ENCODE measurements at regions not wholly inside any gene's neighbourhood (a gene's known extent, or its start where the extent isn't known, plus 50 kb on each side); places are given as distances from the start of the nearest gene placed in this dataset.

DNA sequence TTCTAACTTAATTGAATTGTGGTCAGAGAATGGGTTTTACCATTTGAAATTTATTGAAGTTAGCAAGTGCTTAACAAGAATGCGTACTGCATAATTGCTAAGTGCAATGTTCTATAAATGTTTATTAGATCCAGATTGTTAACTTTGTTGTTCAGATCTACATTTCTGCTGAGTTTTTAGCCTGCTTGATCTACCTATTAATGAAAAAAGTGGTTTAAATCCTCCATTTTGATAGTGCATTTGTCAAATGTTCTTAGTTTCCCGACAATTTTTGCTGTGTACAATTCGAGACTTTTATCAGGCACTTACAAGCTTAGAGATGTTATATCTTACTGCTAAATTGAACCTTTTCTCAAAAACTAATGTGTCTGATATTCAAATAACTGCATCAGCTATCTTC is 156.4 kb upstream of the ADCY1 start:
- Histone ChIP-seq H3K36me3 (no peaks in the 10 kb centered on the region), H3K4me3 (no peak overlapping the region), H3K27ac (no peak overlapping the region), H3K4me1 (no peaks in the 10 kb centered on the region), H3K27me3 (no peaks in the 10 kb centered on the region), H3K9me3 (no peaks in the 10 kb centered on the region)
- no peak for DNase-seq (ENCODE audit: low spot score in 2 of 2)
- 75% methylated on average over 3 of the region's 3 CpGs for WGBS
- no peak for TF ChIP-seq POLR2A (IDR thresholded peaks at IDR 0.05)
- no peak for TF ChIP-seq POLR2AphosphoS5 (IDR thresholded peaks at IDR 0.05)

DNA sequence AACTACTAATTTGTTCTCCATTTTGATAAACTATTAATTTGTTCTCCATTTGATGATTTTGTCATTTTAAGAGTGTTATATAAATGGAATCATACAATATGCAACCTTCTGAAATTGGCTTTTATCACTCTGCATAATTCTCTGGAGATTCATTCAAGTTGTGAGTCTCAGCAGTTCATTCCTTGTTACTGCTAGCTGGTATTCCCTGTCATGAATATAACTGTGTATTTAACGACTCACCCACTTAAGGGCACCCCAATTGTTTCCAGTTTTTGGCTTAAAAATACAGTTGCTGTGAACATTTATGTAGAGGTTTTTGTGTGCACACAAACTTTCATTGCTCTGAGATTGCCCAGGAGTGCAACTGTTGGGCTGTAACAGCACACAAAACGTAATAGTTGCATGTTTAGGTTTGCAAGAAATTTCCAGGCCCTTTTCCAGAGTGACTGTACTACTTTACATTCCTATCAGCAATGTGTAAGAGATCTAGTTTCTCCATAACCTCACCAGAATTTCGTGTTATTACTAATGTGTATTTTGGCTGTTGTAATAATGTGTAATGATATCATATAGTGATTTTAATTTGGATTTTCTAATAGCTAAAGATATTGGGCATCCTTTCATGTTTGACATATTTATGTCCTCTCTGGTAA is 153.2 kb upstream of the ADCY1 start:
- 49% methylated on average over 3 of the region's 3 CpGs for WGBS
- no peak overlapping the region for H3K4me3 ChIP-seq
- DNase-seq (ENCODE audit: low spot score in 2 of 2): no peak
- H3K27ac ChIP-seq: no peak overlapping the region
- TF ChIP-seq EP300 (IDR thresholded peaks at IDR 0.05) (no peak), POLR2AphosphoS5 (IDR thresholded peaks at IDR 0.05) (no peak), POLR2A (IDR thresholded peaks at IDR 0.05) (no peak)
- TF ChIP-seq, protein P1, sequence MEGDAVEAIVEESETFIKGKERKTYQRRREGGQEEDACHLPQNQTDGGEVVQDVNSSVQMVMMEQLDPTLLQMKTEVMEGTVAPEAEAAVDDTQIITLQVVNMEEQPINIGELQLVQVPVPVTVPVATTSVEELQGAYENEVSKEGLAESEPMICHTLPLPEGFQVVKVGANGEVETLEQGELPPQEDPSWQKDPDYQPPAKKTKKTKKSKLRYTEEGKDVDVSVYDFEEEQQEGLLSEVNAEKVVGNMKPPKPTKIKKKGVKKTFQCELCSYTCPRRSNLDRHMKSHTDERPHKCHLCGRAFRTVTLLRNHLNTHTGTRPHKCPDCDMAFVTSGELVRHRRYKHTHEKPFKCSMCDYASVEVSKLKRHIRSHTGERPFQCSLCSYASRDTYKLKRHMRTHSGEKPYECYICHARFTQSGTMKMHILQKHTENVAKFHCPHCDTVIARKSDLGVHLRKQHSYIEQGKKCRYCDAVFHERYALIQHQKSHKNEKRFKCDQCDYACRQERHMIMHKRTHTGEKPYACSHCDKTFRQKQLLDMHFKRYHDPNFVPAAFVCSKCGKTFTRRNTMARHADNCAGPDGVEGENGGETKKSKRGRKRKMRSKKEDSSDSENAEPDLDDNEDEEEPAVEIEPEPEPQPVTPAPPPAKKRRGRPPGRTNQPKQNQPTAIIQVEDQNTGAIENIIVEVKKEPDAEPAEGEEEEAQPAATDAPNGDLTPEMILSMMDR (IDR thresholded peaks at IDR 0.05): no peak
- H3K4me1 ChIP-seq: no peaks in the 10 kb centered on the region
- no peaks in the 10 kb centered on the region for H3K9me3 ChIP-seq
- no peaks in the 10 kb centered on the region for H3K36me3 ChIP-seq
- no peaks in the 10 kb centered on the region for H3K27me3 ChIP-seq

DNA sequence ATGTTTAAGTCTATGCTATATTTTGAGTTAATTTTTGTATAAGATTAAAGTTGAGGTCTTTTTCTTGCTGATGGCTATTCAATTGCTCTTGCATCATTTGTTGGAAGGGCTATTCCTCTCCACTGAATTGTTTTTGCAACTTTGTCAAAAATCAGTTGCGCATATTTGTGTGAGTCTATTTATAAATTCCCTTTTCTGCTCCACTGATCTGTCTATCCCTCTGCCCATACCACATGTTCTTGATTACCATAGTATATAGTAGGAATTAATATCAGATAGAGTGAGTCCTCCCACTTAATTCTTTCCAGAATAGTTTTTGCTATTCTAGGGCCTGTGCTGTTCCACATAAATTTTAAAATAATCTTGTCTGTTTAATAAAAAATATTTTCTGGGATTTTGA is 152.4 kb upstream of the ADCY1 start:
- TF ChIP-seq, protein P1 (IDR thresholded peaks at IDR 0.05): no peak
- no peak for TF ChIP-seq EP300 (IDR thresholded peaks at IDR 0.05)
- TF ChIP-seq POLR2A (IDR thresholded peaks at IDR 0.05): no peak
- TF ChIP-seq POLR2AphosphoS5 (IDR thresholded peaks at IDR 0.05): no peak
- Histone ChIP-seq H3K4me1 (no peaks in the 10 kb centered on the region), H3K36me3 (no peaks in the 10 kb centered on the region), H3K4me3 (no peak overlapping the region), H3K27me3 (no peaks in the 10 kb centered on the region), H3K27ac (no peak overlapping the region), H3K9me3 (no peaks in the 10 kb centered on the region)
- DNase-seq (ENCODE audit: low spot score in 2 of 2): no peak
- WGBS: 70% methylated on average over 1 of the region's 1 CpG

DNA sequence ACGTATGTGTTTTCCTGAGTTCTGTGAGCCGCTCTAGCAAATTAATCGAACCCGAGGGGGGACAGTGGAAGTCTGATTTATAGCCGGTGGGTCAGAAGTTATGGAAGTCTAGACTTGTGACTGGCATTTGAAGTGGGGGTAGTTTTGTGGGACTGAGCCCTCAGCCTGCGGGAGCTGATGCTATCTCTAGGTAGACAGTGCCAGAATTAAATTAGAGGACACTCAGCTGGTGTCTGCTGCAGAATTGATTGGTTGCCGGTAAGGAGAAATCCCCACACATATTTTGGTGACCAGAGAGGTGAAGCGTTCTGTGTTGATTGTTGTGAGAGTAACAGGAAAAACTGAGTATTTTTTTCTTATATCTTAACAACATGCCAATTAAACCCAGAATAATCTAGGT is 143.8 kb upstream of the ADCY1 start:
- Histone ChIP-seq H3K4me3 (no peak overlapping the region), H3K27me3 (no peaks in the 10 kb centered on the region), H3K36me3 (no peaks in the 10 kb centered on the region), H3K4me1 (no peaks in the 10 kb centered on the region), H3K27ac (no peak overlapping the region), H3K9me3 (no peaks in the 10 kb centered on the region)
- no peak for DNase-seq (ENCODE audit: low spot score in 2 of 2)
- WGBS: 45% methylated on average over 8 of the region's 8 CpGs
- TF ChIP-seq POLR2AphosphoS5 (IDR thresholded peaks at IDR 0.05): no peak
- TF ChIP-seq, protein P1 (IDR thresholded peaks at IDR 0.05): no peak
- TF ChIP-seq EP300 (IDR thresholded peaks at IDR 0.05): no peak
- no peak for TF ChIP-seq POLR2A (IDR thresholded peaks at IDR 0.05)

DNA sequence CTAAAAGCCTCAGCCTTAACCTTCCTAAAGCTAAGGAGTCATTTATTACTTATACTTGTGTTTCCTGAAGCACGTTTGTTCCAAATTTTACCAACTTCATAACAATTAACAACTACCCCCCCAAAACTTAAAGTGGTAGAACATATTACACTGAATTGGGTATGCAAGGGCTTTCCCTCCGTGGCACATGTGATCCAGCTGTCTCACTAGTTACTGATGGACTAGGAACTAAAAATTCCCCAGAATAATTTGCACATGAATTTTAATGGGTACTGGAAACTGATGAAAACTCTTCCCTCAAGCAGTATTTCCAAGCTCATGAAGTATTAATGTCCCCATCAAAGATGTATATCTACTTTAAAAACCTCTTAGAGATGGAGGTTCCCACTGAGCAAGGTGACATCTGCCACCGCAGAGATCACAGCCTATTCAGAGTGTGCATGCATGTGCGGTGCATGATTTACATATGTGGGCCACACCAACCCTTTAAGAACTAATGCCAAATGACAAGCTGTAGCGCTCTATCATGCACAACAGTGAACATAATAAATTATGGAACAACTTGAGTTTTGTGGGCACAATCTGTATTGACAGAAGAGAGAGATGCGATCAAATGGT is 139.9 kb upstream of the ADCY1 start:
- Histone ChIP-seq H3K36me3 (no peaks in the 10 kb centered on the region), H3K4me3 (no peak overlapping the region), H3K9me3 (no peaks in the 10 kb centered on the region), H3K27me3 (no peaks in the 10 kb centered on the region), H3K27ac (no peak overlapping the region), H3K4me1 (no peaks in the 10 kb centered on the region)
- TF ChIP-seq POLR2AphosphoS5 (IDR thresholded peaks at IDR 0.05): no peak
- no peak for TF ChIP-seq EP300 (IDR thresholded peaks at IDR 0.05)
- no peak for TF ChIP-seq POLR2A (IDR thresholded peaks at IDR 0.05)
- TF ChIP-seq, protein P1 (IDR thresholded peaks at IDR 0.05): no peak
- WGBS: 55% methylated on average over 6 of the region's 6 CpGs
- DNase-seq (ENCODE audit: low spot score in 2 of 2): no peak

Measured in suprapubic skin (tissue), 4 donors.